HG03520 (cell line): ENCODE measurements at regions not wholly inside any gene's neighbourhood (a gene's known extent, or its start where the extent isn't known, plus 50 kb on each side); places are given as distances from the start of the nearest gene placed in this dataset.

Source experiments
- ATAC-seq: cut with Tn5 transposase; IDR thresholded peaks from one replicate; pipeline ENCODE4 v1.9.1; 2021; ENCODE audit warnings: mild to moderate bottlenecking, moderate library complexity; ENCODE audit not compliant: unreplicated experiment

DNA sequence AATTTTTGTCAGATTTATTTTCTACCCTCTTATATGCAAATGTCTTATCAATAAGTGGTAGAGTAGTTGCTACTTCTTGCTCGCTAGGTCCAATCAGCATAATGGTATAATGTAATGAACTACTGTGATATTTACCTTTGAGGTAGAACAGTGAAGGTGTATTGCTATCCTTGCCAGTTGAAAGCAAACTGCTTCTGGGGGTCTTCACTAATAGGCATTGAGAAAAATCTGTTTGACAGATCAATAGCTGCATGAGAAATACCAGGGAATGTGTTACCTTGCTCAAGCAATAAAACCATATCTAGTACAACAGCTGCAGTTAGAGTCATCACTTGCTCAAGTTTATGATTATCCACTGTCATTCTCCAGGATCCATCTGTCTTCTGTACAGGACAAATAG is 50.1 kb upstream of the EFEMP1 start:
- no peak for ATAC-seq

- no peak for ATAC-seq
Observed at GRCh38 chr2:55976681-55977080, 53.1 kb upstream of the EFEMP1 start.

DNA sequence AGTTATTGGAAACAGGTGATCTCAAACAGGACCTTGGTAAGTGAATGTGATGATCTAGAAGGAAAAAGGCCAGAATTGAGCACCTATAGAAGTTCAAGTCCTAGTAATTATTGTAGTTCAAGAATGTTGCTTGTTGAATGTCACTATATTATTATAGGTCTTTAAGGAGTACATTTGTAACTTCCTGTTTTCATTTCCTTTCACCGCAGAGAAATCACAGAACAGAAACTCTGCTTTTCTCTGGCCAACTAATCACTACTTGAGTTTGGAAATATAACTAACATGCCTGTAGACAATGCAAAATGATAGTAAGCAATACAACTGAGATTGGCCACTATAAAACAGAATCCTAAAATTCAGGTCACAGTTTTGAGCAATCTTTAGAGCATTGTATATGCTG is 61.8 kb upstream of the EFEMP1 start:
- peak; percentile 90 for ATAC-seq

DNA sequence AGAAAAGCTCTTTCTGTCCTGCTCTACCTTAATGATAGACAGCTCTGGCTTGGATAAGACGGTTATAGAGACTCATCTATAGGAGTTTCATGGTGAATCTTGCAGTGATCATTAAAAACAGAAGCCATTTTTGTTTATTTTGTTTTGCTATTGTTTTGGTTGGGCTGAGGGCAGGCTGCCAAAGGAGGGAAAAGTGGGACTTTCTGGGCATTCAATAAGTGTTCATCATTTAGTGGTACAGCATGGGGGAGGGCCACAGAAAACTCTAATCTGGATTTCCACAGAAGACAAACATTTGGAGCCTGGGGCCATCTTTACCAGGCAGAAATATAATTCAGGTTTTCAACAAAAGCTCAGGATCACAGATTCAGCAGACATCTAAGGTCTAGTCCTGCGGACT is 62.4 kb upstream of the EFEMP1 start:
- ATAC-seq, result no peak

GRCh38 chr2:55986700-55987440 is 63.3 kb upstream of the EFEMP1 start:
- ATAC-seq, result no peak

DNA sequence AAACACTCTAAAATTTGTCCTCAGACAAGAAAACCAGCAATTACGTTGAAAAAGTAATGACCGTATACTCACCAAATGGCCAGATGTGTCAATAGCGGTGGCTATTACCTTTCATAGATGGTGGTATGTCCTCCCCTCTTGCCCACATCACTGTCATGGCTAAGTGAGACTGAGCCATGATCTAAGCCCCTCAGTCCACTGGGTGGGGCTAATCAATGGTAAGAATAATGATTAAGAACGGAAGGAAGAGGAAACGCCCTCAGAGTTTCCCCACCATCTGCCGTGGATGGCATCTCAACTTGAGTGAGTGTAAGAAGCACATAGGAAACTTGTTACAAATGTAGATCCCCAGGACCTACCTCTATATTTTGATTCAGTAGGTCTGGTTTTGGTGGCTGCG is 65.8 kb upstream of the EFEMP1 start:
- no peak for ATAC-seq

DNA sequence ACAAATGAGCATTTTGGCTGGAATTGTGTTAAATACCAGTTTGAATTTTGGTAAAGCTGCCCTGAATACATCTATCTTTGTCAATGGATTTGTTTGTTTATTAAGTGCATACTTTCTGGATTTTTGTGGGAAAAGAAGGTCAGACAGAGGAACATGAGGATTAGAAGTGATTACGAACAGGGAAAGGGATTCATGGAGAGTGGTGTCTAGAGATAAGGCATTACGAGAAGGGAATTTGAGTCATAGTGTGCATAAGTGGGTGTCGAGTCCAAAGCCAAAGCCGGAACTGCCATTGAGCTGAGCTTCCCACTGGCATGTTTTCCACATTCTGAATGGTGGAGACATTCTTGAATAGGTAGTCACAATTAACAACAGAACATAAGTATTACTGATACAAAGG is 68.9 kb upstream of the EFEMP1 start:
- no peak for ATAC-seq

GRCh38 chr2:55993685-55994084 is 70.1 kb upstream of the EFEMP1 start:
- no peak for ATAC-seq

- ATAC-seq, result no peak
Observed at GRCh38 chr2:55995211-55995610, 71.6 kb upstream of the EFEMP1 start.

DNA sequence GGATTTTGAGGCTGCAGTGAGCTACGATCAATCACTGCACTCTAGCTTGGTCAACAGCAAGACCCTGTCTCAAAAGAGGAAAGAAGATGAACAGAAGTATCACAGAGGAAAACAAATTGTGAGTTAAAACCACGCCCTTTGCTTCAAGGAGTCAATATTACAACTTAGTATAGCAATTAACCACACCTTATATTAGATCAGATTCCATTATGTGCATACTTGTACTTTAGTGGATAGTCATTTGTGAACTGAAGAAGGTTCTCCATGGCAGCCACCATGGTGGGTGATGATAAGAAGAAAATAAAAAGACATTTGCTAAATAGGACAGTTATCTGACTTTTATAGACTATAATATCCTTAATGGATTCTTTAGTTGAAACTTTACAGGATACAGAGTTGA is 72.3 kb upstream of the EFEMP1 start:
- no peak for ATAC-seq

DNA sequence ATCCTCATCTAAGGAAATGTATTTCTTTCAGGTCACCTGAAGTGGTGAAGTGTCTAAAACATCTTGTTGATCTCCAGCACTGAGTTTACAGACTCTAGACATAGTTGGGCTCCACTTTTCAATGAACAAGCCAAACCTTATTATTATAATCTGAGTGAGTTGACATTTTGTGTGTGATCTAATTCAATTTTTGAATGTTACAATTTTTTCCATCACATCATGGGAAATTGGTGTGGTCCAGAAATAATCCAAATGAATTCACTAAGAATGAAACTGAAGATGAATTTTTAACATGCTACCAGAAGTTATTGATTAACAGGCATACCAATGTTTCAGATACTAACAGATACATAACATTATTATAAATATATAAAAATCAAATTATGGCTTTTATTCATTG is 75.6 kb upstream of the EFEMP1 start:
- no peak for ATAC-seq

- ATAC-seq, result no peak
Observed at GRCh38 chr2:55999790-56000189, 76.2 kb upstream of the EFEMP1 start.

GRCh38 chr2:56001947-56002346 is 78.4 kb upstream of the EFEMP1 start:
- ATAC-seq, result no peak

- no peak for ATAC-seq
Observed at GRCh38 chr2:56008661-56009431, 85.3 kb upstream of the EFEMP1 start.

- ATAC-seq, result no peak
Observed at GRCh38 chr2:56009758-56010458, 86.3 kb upstream of the EFEMP1 start.

DNA sequence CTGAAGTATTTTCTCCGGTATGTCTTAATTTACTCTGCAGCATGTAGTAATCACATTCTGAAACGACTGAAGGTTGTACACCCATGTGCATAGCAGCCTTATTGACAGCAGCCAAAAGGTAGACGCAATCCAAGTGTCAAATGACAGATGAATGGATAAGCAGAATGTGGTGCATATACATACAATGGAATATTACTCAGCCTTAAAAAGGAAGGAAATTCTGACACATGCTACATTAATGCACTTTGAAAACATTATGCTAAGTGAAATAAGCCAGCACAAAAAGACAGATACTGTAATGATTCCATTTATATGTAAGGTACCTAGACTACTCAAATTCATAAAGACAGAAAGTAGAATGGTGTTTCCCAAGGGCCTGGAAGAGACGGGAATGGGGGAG is 88.0 kb upstream of the EFEMP1 start:
- no peak for ATAC-seq

- ATAC-seq, result no peak
Observed at GRCh38 chr2:56012221-56012765, 88.7 kb upstream of the EFEMP1 start.

GRCh38 chr2:56013475-56013874 is 89.9 kb upstream of the EFEMP1 start:
- ATAC-seq, result no peak

DNA sequence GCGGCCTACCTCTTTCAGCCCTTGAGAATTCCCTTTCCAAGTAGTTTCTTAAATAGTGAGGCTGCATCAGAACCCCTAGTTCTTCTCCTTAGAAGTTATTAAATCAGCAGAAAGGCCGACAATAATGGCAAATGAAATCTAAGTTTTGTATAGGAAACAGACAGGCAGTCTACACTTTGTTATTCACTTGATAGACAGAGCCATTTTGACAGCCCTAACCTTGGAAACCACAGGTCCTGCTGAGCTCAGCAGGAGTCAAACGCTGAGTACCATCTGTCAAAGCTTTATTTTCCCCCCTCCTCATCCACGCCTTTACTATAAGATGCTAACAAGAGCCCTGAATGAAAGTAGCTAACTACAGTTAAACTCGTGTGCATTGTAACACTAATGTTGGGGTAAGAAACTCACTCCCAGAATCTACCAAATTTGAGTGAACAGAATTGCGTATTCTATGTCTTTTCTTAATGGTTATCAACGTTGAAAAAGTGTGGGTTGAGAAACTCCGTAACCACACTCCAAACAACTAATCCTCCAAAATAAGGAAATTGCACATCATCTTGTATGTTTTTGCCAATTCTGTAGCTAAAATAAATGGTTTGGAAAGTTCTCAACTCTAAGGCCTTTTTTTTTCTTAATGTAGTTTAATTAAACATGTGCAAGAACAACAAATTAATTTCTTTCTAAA is 90.6 kb upstream of the EFEMP1 start:
- ATAC-seq, result no peak

DNA sequence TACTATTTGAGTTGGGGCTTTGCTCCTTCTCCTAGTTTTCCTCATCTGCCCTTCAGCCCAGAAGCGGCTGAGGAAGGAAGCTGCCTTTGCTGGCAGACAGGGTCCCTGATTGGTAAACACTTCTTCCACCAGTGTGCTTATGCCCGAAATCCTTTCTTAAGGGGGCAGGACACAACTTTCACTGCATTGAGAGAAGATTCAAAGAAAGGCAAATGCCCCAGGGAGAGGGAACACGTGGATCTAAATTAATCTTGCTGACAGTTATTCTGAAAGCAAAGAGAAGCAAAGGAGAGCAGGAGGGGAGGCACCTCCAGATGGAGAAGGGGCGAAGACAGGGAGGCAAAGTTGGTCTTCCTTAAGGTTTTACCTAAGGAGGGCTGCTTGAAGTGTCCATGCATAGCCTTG is 92.1 kb upstream of the EFEMP1 start:
- no peak for ATAC-seq

- no peak for ATAC-seq
Observed at GRCh38 chr2:56017784-56018183, 94.2 kb upstream of the EFEMP1 start.
